ENCODE measurements at regions not wholly inside any gene's neighbourhood (a gene's known extent, or its start where the extent isn't known, plus 50 kb on each side); places are given as distances from the start of the nearest gene placed in this dataset.

- no peak overlapping the region for H3K4me3 ChIP-seq (replicated peaks; ENCODE audit: low read depth, low read length)
- DNase-seq (ENCODE audit: low read depth) = no peak
- TF ChIP-seq CTCF (IDR thresholded peaks at IDR 0.05; ENCODE audit: low read length, missing control alignments) = no peak
These were observed 125.1 kb upstream of the SLC25A36 start for GRCh38 chr3:140816372-140817195.

- no peak overlapping the region for H3K4me3 ChIP-seq (replicated peaks; ENCODE audit: low read depth, low read length)
- no peak for DNase-seq (ENCODE audit: low read depth)
- no peak for TF ChIP-seq CTCF (IDR thresholded peaks at IDR 0.05; ENCODE audit: low read length, missing control alignments)
These were observed 120.1 kb upstream of the SLC25A36 start for GRCh38 chr3:140821493-140821892.

- DNase-seq (ENCODE audit: low read depth) = no peak
- H3K4me3 ChIP-seq (replicated peaks; ENCODE audit: low read depth, low read length) = no peak overlapping the region
- TF ChIP-seq CTCF (IDR thresholded peaks at IDR 0.05; ENCODE audit: low read length, missing control alignments) = no peak
These were observed 119.1 kb upstream of the SLC25A36 start for GRCh38 chr3:140822401-140823047.

- no peak overlapping the region for H3K4me3 ChIP-seq (replicated peaks; ENCODE audit: low read depth, low read length)
- DNase-seq (ENCODE audit: low read depth) = no peak
- TF ChIP-seq CTCF (IDR thresholded peaks at IDR 0.05; ENCODE audit: low read length, missing control alignments) = no peak
These were observed 118.5 kb upstream of the SLC25A36 start for GRCh38 chr3:140823106-140823505.

GRCh38 chr3:140827894-140828293 lies 113.7 kb upstream of the SLC25A36 start:
- no peak overlapping the region for H3K4me3 ChIP-seq (replicated peaks; ENCODE audit: low read depth, low read length)
- DNase-seq (ENCODE audit: low read depth) = no peak
- TF ChIP-seq CTCF (IDR thresholded peaks at IDR 0.05; ENCODE audit: low read length, missing control alignments) = no peak

- TF ChIP-seq CTCF (IDR thresholded peaks at IDR 0.05; ENCODE audit: low read length, missing control alignments) = no peak
- no peak overlapping the region for H3K4me3 ChIP-seq (replicated peaks; ENCODE audit: low read depth, low read length)
- no peak for DNase-seq (ENCODE audit: low read depth)
These were observed 113.1 kb upstream of the SLC25A36 start for GRCh38 chr3:140828585-140828984.

Measured in fibroblast of pulmonary artery (primary cell).